Kidney capillary endothelial cell (primary cell): ENCODE measurements at regions not wholly inside any gene's neighbourhood (a gene's known extent, or its start where the extent isn't known, plus 50 kb on each side); places are given as distances from the start of the nearest gene placed in this dataset.
"Not testable (repeated sequence)": the region's sequence is repeated elsewhere in the genome, so short reads cannot be mapped to it uniquely, and the experiment has no call there.

Source experiments
- DNase-seq: peaks from one replicate; pipeline ENCODE4 v3.0.0-alpha.2; 2018; ENCODE audit warnings: low spot score

DNA sequence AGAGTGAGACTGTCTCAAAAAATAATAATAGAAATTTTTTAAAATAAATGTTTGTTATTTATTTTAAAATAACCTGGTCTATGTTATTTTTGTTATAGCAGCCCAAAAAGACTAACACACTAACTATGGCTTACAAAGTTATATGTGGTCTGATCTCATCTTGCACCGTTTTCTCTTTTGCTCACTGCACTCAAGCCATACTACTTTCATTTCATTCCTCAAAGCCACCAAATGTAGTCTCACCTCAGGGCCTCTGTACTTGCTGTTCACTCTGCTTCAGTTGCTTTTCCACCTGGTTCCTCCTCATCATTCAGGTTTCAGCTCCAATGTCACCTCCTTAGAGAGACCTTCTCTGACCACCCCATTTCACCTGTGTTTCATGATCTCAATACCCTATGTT is 55.2 kb upstream of the MDM1 start:
- no peak for DNase-seq

DNA sequence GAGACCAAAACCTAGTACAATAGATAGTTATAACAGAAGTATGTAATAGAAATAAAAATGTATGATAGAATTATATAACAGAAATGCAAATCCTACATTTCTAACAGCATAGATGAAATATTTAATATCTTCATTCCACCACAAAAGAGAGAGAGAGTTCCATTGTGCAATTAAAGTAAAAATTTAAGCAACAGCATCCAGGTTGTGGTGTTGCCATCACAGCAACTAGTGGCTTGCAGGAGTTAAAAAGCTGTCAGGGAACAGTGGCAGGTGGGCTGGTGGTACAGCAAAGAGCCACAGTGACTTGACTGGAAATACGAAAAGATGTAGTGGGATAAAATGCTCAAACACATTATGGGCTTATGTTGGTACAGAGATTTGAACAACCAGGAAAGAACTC is 57.1 kb upstream of the MDM1 start:
- DNase-seq, result no peak

DNA sequence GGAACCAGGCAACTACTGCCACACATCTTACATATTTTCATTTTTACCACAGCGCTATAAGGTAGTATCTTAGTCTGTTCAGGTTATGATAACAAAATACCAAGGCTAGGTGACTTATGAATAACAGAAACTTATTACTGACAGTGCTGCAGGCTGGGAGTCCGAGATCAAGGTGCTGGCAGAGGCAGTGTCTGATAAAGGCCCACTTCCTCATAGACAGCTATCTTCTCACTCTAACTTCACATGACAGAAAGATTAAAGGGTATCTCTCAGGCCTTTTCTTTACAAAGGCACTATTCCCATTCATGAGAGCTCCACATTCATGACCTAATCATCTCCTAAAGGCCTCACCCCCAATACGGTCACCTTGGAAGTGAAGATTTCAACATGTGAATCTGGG is 59.8 kb upstream of the MDM1 start:
- no peak for DNase-seq

DNA sequence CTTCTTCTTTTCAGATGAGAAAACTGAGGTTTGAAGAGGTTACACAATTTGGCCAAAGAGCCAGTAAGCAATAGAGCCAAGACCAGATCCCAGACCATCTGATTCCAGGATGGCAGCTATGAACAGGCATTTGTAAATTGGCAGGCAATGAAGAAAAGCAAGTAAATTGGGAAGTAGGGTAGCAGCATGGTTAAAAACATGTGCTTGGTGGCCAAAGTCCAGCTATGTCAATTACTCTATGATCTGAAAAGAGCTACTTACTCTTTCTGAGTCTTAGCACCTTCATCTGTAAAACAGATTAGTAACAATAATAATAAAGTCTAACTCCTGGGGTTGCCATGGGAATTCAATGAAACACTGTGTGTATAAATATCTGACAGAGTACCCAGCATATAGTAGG is 60.2 kb upstream of the MDM1 start:
- DNase-seq, result no peak

DNA sequence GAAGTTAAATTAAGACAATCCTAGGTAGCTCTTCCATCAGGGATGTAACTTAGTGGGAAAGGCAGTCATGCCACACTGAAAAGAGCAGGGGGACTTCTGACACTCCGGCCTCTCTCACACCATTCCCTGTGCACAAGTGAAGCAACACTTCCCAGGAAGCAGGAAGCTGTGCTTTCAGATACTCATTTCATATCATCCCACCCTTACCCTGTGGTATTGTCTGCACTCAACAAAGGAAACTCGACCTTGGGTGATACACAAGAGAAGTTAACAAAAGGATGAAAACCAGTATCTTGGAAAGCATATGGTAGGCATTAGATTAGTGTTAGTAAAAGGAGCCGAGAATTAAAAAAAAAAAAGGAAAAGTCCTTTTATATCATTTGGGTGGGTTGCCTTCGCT is 61.3 kb upstream of the MDM1 start:
- DNase-seq, result no peak

DNA sequence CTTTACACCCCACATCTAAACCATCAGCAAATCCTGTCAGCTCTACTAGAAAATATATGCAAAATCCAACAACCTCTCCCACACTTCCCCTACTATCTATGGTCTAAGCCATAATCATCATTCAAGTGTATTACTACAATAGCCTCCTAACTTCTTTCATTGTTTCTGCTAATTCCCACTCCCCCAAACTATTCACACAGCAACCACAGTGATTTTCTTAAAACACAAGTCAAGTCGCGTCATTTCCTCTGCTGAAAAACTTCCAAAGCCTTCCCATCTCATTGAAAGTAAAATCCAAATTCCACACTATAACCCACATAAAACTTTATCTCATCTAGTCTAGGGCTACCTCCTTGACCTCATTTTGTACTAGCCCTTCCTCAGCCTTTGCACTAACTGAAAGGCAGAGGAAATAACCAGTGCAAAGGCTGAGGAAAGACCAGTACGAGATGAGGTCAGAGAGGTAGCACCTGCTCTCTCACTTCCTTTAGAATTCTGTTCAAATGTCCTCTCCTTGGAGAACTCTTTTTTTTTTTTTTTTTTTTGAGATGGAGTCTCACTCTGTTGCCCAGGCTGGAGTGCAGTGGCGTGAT is 65.5 kb upstream of the MDM1 start:
- DNase-seq, result no peak

DNA sequence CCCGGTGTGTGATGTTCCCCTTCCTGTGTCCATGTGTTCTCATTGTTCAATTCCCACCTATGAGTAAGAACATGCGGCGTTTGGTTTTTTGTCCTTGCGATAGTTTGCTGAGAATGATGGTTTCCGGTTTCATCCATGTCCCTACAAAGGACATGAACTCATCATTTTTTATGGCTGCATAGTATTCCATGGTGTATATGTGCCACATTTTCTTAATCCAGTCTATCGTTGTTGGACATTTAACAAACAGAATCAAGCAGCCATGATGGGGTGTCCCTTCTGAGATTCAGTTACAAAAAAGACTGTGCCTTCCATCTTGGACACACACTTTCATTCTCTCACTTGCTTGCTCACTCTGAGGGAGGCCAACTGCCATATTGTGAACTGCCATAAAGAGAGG is 66.5 kb upstream of the MDM1 start:
- DNase-seq, result not testable (repeated sequence)

DNA sequence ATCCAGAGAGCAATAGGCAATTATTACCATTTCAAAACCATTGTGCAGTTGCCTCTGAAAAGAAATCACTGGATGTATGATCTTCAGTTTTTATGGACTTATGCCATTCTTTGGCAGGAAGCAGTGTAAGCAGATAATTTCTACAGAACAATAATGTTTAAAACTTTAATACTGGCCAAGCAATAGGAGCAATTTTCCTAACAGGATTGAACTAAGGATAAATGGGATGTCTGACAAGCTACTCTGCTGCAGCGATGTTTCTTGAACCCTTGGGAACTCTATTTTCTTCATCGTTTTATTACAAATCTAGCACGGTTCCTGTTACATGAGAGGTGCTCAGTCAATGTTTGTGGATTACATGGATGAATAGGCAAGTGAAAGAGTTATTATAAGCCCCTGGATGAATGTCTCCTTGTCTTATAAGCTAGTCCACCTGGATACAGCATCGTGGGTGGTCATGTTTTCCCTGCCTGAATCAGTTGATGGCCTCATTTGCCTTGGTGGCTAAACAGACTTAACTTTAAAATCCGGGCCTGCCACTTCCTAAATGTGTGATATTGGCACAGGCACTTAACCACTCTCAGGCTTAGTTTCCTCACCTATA is 68.2 kb upstream of the MDM1 start:
- DNase-seq, result no peak

DNA sequence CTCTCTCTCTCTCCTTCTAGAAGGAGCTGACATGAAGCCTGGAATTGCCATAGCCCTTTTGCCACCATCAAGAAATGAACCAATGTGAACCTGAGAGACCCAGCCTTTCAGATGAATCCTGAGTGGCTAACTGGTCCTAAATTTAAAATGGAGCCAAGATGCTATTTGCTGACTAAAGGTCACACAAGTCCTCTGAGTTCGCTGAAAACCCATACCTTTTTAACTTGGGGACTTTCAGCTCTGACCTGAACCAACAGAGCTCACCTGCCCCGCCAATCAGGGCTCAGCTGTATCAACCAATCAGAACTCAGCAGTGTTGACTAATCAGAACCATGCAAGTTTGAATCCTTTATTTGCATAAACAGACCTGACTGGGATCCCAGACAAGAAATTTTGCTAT is 70.3 kb upstream of the MDM1 start:
- no peak for DNase-seq

DNA sequence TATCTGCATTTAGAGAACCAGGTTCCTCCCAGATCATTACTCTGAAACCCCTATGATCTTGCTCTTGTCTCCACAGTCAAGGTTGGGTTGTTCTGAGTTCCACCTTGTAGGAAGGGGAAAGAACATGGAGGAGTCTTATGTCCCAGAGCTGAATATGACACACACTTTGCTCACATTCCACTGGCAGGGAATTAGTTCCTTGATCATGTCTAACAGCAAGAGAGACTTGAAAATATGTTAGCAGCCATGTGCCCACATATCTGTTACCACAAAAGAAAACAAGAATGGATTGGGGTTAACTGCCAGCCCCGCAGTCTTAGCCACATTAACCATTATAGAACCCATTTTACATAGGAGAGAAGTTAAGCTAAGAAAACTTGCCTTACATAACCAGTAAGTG is 71.1 kb upstream of the MDM1 start:
- DNase-seq, result no peak

DNA sequence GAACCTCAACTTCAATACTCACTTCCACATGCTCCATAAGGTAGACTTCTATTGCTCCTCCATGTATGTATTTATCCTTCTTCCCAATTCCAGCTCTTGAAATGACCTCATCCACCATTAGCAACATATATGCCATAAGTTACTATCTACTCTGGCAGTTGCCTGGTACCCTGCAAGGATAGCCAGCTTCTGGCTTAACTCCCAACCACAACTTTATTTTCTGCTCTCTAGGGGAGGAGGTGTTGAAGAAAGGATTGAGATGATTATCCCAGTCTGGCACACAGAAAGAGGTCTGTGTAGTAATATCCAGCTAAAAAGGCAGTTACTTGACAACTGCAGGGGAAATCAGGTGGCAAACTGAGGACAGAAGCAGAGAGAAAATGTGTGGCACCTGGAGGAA is 71.5 kb upstream of the MDM1 start:
- DNase-seq, result no peak

DNA sequence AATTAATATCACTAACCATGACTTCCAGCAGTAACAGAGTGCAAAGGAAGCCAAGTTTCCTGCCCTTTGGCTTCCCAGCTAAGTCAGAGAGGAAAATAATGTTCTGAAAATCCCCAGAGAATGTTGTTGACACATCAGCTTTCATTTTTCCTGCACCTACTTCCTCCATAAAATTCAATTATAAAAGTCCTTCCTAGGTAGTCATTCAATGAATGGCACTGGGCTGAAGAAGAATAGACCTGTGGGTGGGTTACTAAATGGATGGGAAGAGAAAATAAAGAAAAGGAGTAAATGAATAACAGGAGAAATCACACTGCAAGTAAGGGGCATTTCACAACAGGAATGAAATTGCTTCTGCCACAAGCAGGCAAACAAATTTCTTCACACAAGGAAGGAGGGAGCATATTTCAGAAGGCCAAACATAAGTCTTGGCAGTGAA is 73.2 kb upstream of the MDM1 start:
- peak; percentile 44 for DNase-seq

DNA sequence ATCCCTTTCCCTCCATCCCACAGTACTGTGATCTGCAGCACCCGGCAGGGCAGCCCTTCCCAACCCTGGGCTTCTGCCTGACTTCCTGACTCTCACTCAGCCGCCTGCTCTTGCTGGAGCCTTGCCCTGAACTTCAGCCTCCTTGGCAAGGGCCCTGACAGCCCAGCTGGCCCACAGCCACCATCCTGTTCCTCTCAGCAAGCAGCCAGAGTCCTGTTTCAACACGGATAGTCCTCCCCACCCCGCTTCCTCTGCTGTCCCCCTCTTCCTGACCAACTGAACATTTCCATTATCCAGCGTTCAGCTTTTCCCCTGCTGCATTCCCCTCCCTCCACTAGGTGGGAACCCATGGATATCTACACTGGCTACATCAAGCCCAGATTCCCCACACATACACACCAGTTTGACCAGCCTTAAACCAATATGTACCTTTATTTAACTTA is 74.0 kb upstream of the MDM1 start:
- peak; percentile 70 for DNase-seq

DNA sequence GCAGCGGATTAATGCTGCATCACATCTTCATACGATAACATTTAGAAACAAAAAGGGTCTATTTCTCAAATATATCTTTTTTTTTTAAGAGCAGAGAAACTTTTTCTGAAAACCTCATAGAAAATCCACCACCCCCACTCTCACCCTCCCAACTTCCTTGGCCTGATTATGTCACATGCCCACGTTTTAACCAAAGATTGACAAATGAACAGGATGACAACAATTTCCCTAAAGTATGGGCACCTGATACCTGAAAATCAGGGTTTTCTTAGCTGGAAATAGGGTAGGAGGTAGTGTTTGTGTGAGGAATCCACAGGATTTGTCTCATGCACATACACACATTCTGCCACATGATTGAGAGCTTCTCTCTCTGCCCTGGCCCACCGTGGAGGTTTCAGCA is 74.7 kb upstream of the MDM1 start:
- no peak for DNase-seq

DNA sequence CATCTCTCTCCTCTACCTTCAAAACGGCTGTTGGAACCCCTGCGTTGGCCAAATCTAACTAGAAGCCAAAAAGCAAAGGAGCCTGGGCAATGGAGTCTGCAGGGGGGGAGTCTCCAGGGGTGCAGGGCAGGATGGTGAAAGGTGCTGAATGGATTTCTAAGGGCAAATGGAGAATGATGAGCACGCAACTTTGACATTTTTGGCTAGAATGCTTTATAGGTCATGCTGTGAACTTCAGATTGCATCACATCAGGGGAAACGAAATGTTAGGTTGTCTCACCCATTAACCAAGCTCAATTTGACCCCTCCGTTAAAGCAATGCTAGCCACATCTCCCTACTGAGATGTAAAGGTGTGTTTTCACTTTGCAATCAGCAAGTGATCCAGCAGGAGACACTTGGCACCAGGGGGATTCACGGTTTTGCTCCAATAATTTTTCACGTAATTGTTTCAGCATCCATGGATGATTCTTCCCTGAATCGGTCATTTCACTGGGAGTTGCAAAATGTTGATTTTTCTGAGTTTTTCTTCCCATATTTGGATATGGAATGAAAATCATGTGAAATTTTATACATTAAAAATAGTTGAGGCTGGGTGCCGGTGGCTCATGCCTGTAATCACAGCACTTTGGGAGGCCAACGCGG is 78.0 kb upstream of the MDM1 start:
- no peak for DNase-seq

DNA sequence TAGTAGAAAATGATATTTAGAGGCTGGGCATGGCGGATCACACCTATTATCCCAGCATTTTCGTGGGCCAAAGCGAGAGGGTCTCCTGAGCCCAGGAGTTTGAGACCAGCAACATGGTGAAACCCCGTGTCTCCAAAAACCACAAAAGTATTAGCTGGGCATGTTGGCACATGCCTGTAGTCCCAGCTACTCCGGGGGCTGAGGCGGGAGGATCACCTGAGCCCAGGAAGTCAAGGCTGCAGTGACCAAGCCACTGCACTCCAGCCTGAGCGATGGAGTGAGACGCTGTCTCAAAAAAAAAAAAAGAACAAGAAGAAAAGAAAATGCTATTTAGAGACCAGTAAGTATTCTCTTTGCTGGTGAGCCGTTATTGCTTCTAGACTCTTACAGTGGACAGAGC is 79.2 kb upstream of the MDM1 start:
- DNase-seq, result no peak

DNA sequence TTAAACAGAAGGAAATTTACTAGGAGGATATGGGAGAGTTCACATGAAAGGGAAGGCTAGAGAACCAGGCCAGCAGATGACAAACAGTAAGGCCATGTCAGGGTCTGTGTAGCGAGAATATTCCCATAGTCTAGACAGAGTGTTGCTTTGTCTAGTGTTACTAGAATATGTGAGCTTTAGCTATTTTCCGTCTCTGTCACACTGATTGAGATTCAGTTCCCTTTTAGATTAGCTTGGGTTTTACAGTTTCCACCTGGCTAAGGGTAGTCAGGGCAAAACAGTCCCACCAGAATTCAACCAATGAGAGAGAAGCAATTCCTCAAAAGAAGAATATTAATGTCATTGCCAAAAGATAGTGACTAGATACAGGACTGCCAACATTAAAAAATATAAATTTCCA is 82.8 kb upstream of the MDM1 start:
- DNase-seq, result no peak

DNA sequence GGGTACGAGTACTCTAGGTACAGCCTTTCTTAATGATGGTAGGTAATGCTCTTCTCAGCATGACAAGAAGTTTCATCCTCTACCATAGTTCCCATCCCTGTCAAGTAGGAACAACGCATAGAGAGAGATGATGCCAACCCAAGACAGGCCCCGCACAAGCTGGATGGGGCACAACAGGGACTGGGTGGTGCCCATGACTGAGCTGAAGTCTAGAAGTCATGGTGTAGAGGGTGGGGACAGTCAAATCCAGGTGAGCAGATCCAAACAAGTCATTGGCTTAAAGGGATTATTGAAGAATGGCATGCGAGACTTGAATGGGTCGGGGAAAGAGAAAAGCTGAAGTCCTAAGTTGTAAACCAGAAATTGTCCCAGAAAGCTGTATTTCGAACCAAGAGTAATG is 84.2 kb upstream of the MDM1 start:
- no peak for DNase-seq

DNA sequence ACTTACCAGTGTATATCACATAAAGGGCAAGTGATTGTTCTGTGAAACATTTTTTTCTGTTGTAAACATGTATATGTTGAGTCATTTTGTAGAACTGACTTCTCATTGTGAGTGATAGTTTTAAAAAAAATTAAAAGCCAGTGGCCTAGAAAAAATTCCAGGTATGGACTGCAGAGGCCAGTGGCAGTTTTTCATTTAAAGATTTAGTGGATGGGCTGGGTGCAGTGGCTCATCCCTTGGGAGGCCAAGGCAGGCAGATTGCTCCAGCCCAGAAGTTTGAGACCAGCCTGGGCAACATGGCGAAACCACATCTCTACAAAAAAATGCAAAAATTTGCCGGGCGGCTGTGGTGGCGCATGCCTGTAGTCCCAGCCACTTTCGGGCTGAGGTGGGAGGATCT is 84.7 kb upstream of the MDM1 start:
- no peak for DNase-seq

DNA sequence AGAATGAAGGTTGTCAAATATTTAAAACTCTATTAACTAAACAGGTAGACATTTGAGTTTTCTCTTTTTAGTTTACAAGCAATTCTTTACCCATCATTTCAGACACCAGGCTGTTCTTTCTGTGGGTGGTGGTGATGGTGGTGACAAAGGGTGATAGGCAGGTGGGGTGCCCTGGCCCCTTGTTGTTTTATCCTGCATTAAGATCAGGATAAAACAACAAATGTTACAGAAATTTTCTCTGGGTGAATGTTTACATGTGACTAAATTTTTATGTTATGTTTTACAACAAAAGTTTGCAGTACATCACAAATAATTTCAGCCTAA is 85.9 kb upstream of the MDM1 start:
- DNase-seq, result no peak

DNA sequence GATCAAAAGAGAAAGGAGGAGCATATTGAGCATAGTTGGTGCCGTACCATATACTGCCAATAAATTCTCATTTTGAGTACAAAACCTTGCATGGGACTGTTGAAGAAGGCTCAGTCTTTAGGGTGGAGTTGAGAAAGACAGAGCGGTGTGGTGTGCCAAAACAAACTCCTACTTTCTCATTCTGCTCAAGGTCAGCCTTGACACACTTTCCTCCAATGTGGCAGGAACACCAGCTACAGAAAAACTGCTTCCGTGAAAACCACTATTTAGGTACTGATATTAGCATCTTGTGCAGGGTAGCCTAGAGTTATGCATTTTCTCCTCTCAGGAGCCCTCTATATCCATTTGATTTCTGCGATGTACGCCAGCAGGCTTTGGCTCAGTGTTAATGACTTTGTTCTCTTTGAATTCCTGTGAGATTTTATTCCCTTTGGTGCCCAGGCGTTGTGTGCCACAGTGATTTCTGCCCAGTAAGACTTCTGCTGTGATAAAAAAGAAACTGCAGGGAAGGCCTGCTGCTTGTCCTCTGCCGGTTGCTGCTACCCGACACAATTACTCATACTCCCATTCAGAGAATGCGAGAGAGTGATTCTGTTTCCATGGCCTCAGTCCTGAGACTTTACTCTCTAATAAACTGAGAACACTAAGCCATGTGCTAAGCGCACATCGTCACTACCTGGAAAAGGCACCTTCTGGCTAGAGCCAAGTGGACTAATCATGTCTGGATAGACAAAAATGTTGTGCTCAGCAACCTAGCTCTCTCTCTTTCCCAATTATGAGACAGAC is 88.3 kb upstream of the MDM1 start:
- no peak for DNase-seq

DNA sequence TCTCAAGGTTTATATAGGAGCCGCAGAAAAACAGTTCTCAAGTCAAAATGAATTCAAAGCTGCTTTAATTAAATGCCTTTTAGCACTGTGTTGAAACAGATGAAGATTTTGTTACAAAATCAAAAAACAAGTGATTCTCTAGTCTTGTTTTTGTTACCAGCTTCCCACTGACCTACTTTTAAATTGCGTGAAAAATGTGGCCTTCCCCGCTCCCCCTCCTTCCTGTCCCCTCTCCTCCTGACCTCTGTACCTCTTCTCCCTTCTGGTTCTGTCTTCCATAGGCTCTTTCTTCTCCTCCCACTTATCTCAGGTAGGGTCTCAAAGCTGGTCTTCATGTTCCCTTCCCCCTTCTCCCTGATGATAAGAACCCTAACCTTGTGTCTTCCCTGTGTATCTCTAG is 90.0 kb upstream of the MDM1 start:
- DNase-seq, result no peak

DNA sequence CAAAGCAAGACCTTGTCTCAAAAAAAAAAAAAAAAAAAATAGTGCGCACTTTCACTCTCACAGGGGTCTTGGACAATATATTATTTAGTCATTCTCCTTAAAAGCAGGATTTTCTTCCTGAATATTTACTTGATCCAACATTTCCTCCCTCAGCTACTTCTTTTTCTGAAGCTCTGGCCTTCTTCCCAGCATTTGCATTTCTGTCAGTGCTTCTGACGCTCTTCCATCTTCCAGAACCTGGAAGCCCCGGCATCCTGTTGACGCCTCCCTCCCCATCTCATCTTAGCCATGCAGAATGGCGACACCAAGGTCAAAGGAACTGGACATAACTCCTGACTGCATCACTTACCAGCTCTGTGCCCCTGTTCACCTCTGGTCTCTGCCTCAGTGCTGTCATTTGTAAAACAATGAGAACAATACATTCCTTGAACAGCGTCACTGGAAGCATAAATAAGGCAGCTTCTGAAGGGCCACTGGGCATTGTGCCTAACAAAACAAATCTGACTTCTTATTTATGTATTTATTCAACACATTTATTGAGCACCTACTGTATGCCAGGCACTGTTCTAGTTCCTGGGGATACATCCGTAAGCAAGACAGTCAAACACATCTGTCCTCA is 90.9 kb upstream of the MDM1 start:
- peak; percentile 88 for DNase-seq
